ENCODE measurements at regions not wholly inside any gene's neighbourhood (a gene's known extent, or its start where the extent isn't known, plus 50 kb on each side); places are given as distances from the start of the nearest gene placed in this dataset.
"Not testable (repeated sequence)": the region's sequence is repeated elsewhere in the genome, so short reads cannot be mapped to it uniquely, and the experiment has no call there.

DNA sequence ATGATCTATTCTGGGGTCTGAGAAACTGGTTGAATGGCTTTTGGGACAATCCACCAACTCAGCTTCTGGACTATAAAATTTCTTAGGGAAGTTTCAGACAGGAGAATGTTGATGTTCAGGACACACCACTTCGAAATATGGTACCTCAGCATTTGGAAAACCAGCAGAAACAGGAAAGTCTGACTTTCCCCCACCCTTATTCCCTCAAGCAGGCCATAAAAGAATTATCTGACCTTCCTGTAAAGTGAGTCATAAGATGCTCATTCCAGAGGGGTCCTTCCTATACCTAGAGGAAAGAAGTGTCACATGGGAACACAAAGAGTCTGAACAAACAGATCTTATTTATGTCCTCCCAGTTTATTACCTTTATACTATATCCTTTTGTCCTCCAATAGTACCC is 415.0 kb downstream of the CPS1 start:
- H3K27me3 ChIP-seq (ENCODE audit: control insufficient read depth in 4 of 4, insufficient read depth in 4 of 4, low read length in 3 of 4), result no peaks in the 10 kb centered on the region
- no peak for DNase-seq (ENCODE audit: low spot score)
- H3K9ac ChIP-seq (ENCODE audit: low read depth in 1 of 2, low read length in 2 of 2), result no peak overlapping the region
- no peaks in the 10 kb centered on the region for H3K4me1 ChIP-seq (ENCODE audit: control insufficient read depth in 4 of 4, insufficient read depth in 4 of 4, low read length in 3 of 4)
- no peak overlapping the region for H3K27ac ChIP-seq (ENCODE audit: low read depth in 1 of 2, low read length in 2 of 2)
- TF ChIP-seq RXRA (IDR thresholded peaks at IDR 0.05) (no peak), TAF1 (conservative IDR thresholded peaks at IDR 0.05) (no peak), FOXA1 (IDR thresholded peaks at IDR 0.05) (no peak), NR2F2 (IDR thresholded peaks at IDR 0.05) (no peak), FOXA2 (IDR thresholded peaks at IDR 0.05) (no peak), YY1 (IDR thresholded peaks at IDR 0.05) (no peak), JUND (IDR thresholded peaks at IDR 0.05) (no peak)
- TF ChIP-seq, protein P1, sequence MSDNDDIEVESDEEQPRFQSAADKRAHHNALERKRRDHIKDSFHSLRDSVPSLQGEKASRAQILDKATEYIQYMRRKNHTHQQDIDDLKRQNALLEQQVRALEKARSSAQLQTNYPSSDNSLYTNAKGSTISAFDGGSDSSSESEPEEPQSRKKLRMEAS (IDR thresholded peaks at IDR 0.05), result no peak
- TF ChIP-seq, protein P2, sequence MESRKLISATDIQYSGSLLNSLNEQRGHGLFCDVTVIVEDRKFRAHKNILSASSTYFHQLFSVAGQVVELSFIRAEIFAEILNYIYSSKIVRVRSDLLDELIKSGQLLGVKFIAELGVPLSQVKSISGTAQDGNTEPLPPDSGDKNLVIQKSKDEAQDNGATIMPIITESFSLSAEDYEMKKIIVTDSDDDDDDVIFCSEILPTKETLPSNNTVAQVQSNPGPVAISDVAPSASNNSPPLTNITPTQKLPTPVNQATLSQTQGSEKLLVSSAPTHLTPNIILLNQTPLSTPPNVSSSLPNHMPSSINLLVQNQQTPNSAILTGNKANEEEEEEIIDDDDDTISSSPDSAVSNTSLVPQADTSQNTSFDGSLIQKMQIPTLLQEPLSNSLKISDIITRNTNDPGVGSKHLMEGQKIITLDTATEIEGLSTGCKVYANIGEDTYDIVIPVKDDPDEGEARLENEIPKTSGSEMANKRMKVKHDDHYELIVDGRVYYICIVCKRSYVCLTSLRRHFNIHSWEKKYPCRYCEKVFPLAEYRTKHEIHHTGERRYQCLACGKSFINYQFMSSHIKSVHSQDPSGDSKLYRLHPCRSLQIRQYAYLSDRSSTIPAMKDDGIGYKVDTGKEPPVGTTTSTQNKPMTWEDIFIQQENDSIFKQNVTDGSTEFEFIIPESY (IDR thresholded peaks at IDR 0.05), result no peak
- TF ChIP-seq, protein P3, sequence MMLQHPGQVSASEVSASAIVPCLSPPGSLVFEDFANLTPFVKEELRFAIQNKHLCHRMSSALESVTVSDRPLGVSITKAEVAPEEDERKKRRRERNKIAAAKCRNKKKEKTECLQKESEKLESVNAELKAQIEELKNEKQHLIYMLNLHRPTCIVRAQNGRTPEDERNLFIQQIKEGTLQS (IDR thresholded peaks at IDR 0.05), result no peak
- H3K4me3 ChIP-seq (ENCODE audit: low read depth in 1 of 3, low read length in 3 of 3), result no peak overlapping the region
- no peaks in the 10 kb centered on the region for H3K36me3 ChIP-seq (ENCODE audit: control insufficient read depth in 4 of 4, insufficient read depth in 3 of 4, low read depth in 1 of 4, low read length in 3 of 4)
- 69% methylated on average over 1 of the region's 1 CpG for WGBS
- no peaks in the 10 kb centered on the region for H3K9me3 ChIP-seq (ENCODE audit: control insufficient read depth in 4 of 4, low read length in 3 of 4)

DNA sequence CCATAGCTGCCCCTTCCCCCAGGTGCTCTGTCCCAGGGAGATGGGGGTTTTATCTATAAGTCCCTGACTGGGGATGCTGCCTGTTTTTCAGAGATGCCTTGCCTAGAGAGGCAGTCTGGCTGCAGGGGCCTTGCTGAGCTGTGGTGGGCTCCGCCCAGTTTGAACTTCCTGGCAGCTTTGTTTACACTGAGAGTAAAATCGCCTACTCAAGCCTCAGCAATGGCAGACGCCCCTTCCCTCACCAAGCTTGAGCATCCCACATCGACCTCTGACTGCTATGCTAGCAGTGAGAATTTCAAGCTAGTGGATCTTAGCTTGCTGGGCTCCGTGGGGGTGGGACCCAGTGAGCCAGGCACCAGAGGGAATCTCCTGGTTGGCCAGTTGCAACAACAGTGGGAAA is 430.4 kb downstream of the CPS1 start:
- H3K4me3 ChIP-seq (ENCODE audit: low read depth in 1 of 3, low read length in 3 of 3); H3K36me3 ChIP-seq (ENCODE audit: control insufficient read depth in 4 of 4, insufficient read depth in 3 of 4, low read depth in 1 of 4, low read length in 3 of 4); H3K4me1 ChIP-seq (ENCODE audit: control insufficient read depth in 4 of 4, insufficient read depth in 4 of 4, low read length in 3 of 4); H3K27ac ChIP-seq (ENCODE audit: low read depth in 1 of 2, low read length in 2 of 2); H3K9ac ChIP-seq (ENCODE audit: low read depth in 1 of 2, low read length in 2 of 2); H3K27me3 ChIP-seq (ENCODE audit: control insufficient read depth in 4 of 4, insufficient read depth in 4 of 4, low read length in 3 of 4); DNase-seq (ENCODE audit: low spot score); H3K9me3 ChIP-seq (ENCODE audit: control insufficient read depth in 4 of 4, low read length in 3 of 4): not testable (repeated sequence)
- 68% methylated on average over 5 of the region's 5 CpGs for WGBS

DNA sequence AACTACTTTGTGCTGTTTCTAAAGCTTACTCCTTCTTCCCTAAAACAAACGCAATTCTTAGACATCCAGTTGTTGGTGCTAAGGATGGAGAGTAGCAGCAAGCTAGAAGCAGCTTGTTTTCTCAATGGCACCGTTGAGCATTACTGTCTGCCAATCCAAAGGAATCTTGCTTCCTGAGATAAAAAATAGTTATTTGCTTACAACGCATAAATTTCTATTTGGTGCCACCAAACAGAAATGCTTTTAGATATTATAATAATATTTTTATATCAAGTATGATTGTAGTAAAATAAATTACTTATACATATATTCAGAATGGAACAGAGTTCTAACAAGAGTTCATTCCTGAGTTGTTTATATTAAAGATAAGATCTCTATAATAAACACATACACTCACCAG is 434.7 kb downstream of the CPS1 start:
- Histone ChIP-seq H3K4me1 (ENCODE audit: control insufficient read depth in 4 of 4, insufficient read depth in 4 of 4, low read length in 3 of 4) (no peaks in the 10 kb centered on the region), H3K9me3 (ENCODE audit: control insufficient read depth in 4 of 4, low read length in 3 of 4) (no peaks in the 10 kb centered on the region), H3K4me3 (ENCODE audit: low read depth in 1 of 3, low read length in 3 of 3) (no peak overlapping the region), H3K27me3 (ENCODE audit: control insufficient read depth in 4 of 4, insufficient read depth in 4 of 4, low read length in 3 of 4) (no peaks in the 10 kb centered on the region), H3K36me3 (ENCODE audit: control insufficient read depth in 4 of 4, insufficient read depth in 3 of 4, low read depth in 1 of 4, low read length in 3 of 4) (no peaks in the 10 kb centered on the region), H3K27ac (ENCODE audit: low read depth in 1 of 2, low read length in 2 of 2) (no peak overlapping the region), H3K9ac (ENCODE audit: low read depth in 1 of 2, low read length in 2 of 2) (no peak overlapping the region)
- no peak for DNase-seq (ENCODE audit: low spot score)
- 74% methylated on average over 3 of the region's 3 CpGs for WGBS
- TF ChIP-seq, protein P1 (IDR thresholded peaks at IDR 0.05), result no peak
- TF ChIP-seq NR2F2 (IDR thresholded peaks at IDR 0.05), result no peak

DNA sequence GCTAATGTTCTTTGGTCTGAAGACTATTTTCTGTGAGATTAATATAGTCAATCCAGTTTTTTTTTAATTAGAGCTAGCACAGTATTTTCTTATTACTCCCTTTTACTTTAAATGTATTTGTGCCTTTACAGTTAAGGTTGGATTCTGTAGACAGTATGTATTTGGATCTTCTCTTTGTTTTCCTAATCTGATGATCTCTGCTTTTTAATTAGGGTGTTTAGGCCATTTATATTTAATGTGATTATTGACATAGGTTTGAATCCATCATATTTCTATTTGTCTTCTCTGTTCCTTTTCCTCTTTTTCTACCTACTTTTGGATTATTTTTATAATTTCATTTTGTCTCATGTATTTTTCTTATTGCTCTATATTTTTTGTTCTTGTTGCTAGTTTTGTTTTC is 437.7 kb downstream of the CPS1 start:
- no peaks in the 10 kb centered on the region for H3K9me3 ChIP-seq (ENCODE audit: control insufficient read depth in 4 of 4, low read length in 3 of 4)
- TF ChIP-seq HNF4G (IDR thresholded peaks at IDR 0.05) (no peak), RAD21 (IDR thresholded peaks at IDR 0.05) (no peak), FOXA2 (IDR thresholded peaks at IDR 0.05) (no peak), TAF1 (conservative IDR thresholded peaks at IDR 0.05) (no peak), SP1 (IDR thresholded peaks at IDR 0.05) (no peak), FOXA1 (IDR thresholded peaks at IDR 0.05) (no peak), GABPA (IDR thresholded peaks at IDR 0.05 in 1 of 2, conservative IDR thresholded peaks at IDR 0.05 in 1 of 2) (no peak), RXRA (IDR thresholded peaks at IDR 0.05) (no peak), EGR1 (IDR thresholded peaks at IDR 0.05; ENCODE audit: low read depth in 2 of 2) (no peak), YY1 (IDR thresholded peaks at IDR 0.05) (no peak)
- TF ChIP-seq, protein P1 (IDR thresholded peaks at IDR 0.05), result no peak
- TF ChIP-seq, protein P2 (IDR thresholded peaks at IDR 0.05), result no peak
- TF ChIP-seq, protein P4, sequence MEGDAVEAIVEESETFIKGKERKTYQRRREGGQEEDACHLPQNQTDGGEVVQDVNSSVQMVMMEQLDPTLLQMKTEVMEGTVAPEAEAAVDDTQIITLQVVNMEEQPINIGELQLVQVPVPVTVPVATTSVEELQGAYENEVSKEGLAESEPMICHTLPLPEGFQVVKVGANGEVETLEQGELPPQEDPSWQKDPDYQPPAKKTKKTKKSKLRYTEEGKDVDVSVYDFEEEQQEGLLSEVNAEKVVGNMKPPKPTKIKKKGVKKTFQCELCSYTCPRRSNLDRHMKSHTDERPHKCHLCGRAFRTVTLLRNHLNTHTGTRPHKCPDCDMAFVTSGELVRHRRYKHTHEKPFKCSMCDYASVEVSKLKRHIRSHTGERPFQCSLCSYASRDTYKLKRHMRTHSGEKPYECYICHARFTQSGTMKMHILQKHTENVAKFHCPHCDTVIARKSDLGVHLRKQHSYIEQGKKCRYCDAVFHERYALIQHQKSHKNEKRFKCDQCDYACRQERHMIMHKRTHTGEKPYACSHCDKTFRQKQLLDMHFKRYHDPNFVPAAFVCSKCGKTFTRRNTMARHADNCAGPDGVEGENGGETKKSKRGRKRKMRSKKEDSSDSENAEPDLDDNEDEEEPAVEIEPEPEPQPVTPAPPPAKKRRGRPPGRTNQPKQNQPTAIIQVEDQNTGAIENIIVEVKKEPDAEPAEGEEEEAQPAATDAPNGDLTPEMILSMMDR (IDR thresholded peaks at IDR 0.05; ENCODE audit: low read depth, low read length, missing input control), result no peak
- TF ChIP-seq, protein P3 (IDR thresholded peaks at IDR 0.05), result no peak
- no peaks in the 10 kb centered on the region for H3K27me3 ChIP-seq (ENCODE audit: control insufficient read depth in 4 of 4, insufficient read depth in 4 of 4, low read length in 3 of 4)
- no peak overlapping the region for H3K27ac ChIP-seq (ENCODE audit: low read depth in 1 of 2, low read length in 2 of 2)
- no peaks in the 10 kb centered on the region for H3K4me1 ChIP-seq (ENCODE audit: control insufficient read depth in 4 of 4, insufficient read depth in 4 of 4, low read length in 3 of 4)
- H3K36me3 ChIP-seq (ENCODE audit: control insufficient read depth in 4 of 4, insufficient read depth in 3 of 4, low read depth in 1 of 4, low read length in 3 of 4), result no peaks in the 10 kb centered on the region
- H3K4me3 ChIP-seq (ENCODE audit: low read depth in 1 of 3, low read length in 3 of 3), result no peak overlapping the region
- no peak overlapping the region for H3K9ac ChIP-seq (ENCODE audit: low read depth in 1 of 2, low read length in 2 of 2)
- no peak for DNase-seq (ENCODE audit: low spot score)

Measured in liver (tissue), 8 donors.